ENCODE measurements at regions not wholly inside any gene's neighbourhood (a gene's known extent, or its start where the extent isn't known, plus 50 kb on each side); places are given as distances from the start of the nearest gene placed in this dataset.

GRCh38 chr1:68890736-68891135 is 393.9 kb upstream of the DEPDC1 start:
- Histone ChIP-seq H3K9me3 (ENCODE audit: low read length) (no peaks in the 10 kb centered on the region), H3K9me2 (ENCODE audit: low read depth, low read length) (no peaks in the 10 kb centered on the region), H3K4me2 (ENCODE audit: low read length) (no peak overlapping the region), H3K27me3 (ENCODE audit: insufficient read depth, low read length) (no peaks in the 10 kb centered on the region), H2AFZ (ENCODE audit: low read length) (no peak overlapping the region), H3K79me2 (ENCODE audit: insufficient read depth, low read length) (no peaks in the 10 kb centered on the region), H3F3A (ENCODE audit: insufficient read depth, low read length) (no peaks in the 10 kb centered on the region), H3K27ac (ENCODE audit: low read depth, low read length, poor library complexity, severe bottlenecking) (no peak overlapping the region), H4K20me1 (ENCODE audit: insufficient read depth, low read length) (no peaks in the 10 kb centered on the region), H3K9ac (ENCODE audit: low read length) (no peak overlapping the region), H3K4me1 (ENCODE audit: insufficient read depth, low read length, severe bottlenecking) (no peaks in the 10 kb centered on the region), H3K36me3 (ENCODE audit: insufficient read depth, low read length) (no peaks in the 10 kb centered on the region), H3K4me3 (ENCODE audit: low read depth, low read length, poor library complexity, severe bottlenecking) (no peak overlapping the region)
- TF ChIP-seq EZH2 (IDR thresholded peaks at IDR 0.05; ENCODE audit: borderline replicate concordance, low read length) (no peak), CTCF (IDR thresholded peaks at IDR 0.05; ENCODE audit: low read length) (no peak)

DNA sequence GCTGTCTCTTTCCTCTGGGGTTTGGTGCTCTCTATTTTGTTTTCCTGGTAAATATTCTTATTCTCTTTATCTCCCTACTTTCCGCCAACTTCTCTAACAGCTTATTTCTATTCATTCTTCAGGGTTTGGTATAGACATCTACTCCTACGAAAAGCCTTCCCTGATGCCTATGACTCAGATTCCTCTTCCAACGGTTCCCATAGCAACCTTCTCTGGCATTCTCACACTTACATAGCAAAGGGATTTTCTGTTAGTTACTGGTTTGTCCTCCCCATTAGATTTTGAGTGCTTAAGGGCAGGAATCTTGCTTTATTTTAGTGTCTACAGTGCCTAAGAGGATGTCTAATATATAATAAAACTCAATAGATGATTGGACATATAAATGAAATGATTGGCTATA is 407.6 kb upstream of the DEPDC1 start:
- no peak overlapping the region for H3K4me2 ChIP-seq (ENCODE audit: low read length)
- H3F3A ChIP-seq (ENCODE audit: insufficient read depth, low read length) = no peaks in the 10 kb centered on the region
- H3K36me3 ChIP-seq (ENCODE audit: insufficient read depth, low read length) = no peaks in the 10 kb centered on the region
- no peaks in the 10 kb centered on the region for H3K4me1 ChIP-seq (ENCODE audit: insufficient read depth, low read length, severe bottlenecking)
- no peaks in the 10 kb centered on the region for H3K79me2 ChIP-seq (ENCODE audit: insufficient read depth, low read length)
- no peak overlapping the region for H3K9ac ChIP-seq (ENCODE audit: low read length)
- no peaks in the 10 kb centered on the region for H3K9me2 ChIP-seq (ENCODE audit: low read depth, low read length)
- TF ChIP-seq EZH2 (IDR thresholded peaks at IDR 0.05; ENCODE audit: borderline replicate concordance, low read length) (no peak), CTCF (IDR thresholded peaks at IDR 0.05; ENCODE audit: low read length) (no peak)
- H2AFZ ChIP-seq (ENCODE audit: low read length) = no peak overlapping the region
- no peak overlapping the region for H3K27ac ChIP-seq (ENCODE audit: low read depth, low read length, poor library complexity, severe bottlenecking)
- no peak overlapping the region for H3K4me3 ChIP-seq (ENCODE audit: low read depth, low read length, poor library complexity, severe bottlenecking)
- H4K20me1 ChIP-seq (ENCODE audit: insufficient read depth, low read length) = no peaks in the 10 kb centered on the region
- no peaks in the 10 kb centered on the region for H3K9me3 ChIP-seq (ENCODE audit: low read length)
- no peaks in the 10 kb centered on the region for H3K27me3 ChIP-seq (ENCODE audit: insufficient read depth, low read length)

- H3K79me2 ChIP-seq (ENCODE audit: insufficient read depth, low read length) = no peaks in the 10 kb centered on the region
- H2AFZ ChIP-seq (ENCODE audit: low read length) = no peak overlapping the region
- H3F3A ChIP-seq (ENCODE audit: insufficient read depth, low read length) = no peaks in the 10 kb centered on the region
- no peaks in the 10 kb centered on the region for H3K9me3 ChIP-seq (ENCODE audit: low read length)
- no peaks in the 10 kb centered on the region for H4K20me1 ChIP-seq (ENCODE audit: insufficient read depth, low read length)
- no peak overlapping the region for H3K4me3 ChIP-seq (ENCODE audit: low read depth, low read length, poor library complexity, severe bottlenecking)
- no peaks in the 10 kb centered on the region for H3K36me3 ChIP-seq (ENCODE audit: insufficient read depth, low read length)
- no peak overlapping the region for H3K4me2 ChIP-seq (ENCODE audit: low read length)
- no peak overlapping the region for H3K9ac ChIP-seq (ENCODE audit: low read length)
- H3K27ac ChIP-seq (ENCODE audit: low read depth, low read length, poor library complexity, severe bottlenecking) = no peak overlapping the region
- H3K4me1 ChIP-seq (ENCODE audit: insufficient read depth, low read length, severe bottlenecking) = no peaks in the 10 kb centered on the region
- H3K27me3 ChIP-seq (ENCODE audit: insufficient read depth, low read length) = no peaks in the 10 kb centered on the region
- H3K9me2 ChIP-seq (ENCODE audit: low read depth, low read length) = no peaks in the 10 kb centered on the region
- no peak for TF ChIP-seq EZH2 (IDR thresholded peaks at IDR 0.05; ENCODE audit: borderline replicate concordance, low read length)
- no peak for TF ChIP-seq CTCF (IDR thresholded peaks at IDR 0.05; ENCODE audit: low read length)
Observed at GRCh38 chr1:68906431-68906830, 409.5 kb upstream of the DEPDC1 start.
